ENCODE measurements at regions not wholly inside any gene's neighbourhood (a gene's known extent, or its start where the extent isn't known, plus 50 kb on each side); places are given as distances from the start of the nearest gene placed in this dataset.

- DNase-seq (ENCODE audit: low read depth in 2 of 2, low spot score in 1 of 2): no peak
Measured at GRCh38 chr6:139852488-139853140, 478.2 kb upstream of the CITED2 start.

DNA sequence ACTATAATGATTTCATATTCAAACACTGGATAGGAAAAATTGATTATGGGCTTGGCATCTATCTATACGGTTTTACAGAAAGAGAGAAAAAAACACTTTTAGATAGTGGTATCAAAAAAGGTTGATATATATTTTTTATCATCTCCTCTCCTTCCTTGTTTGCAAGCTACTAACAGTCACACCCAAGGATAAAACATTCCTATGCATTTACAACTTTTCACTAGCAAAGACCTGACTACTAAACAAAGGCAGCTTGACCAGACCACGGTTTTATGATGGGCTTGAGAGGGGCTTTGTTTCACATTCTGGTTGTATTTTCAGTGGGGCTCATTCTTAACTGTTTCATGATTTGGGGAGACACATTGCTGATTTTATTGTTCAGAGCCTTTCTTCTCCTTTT lies 477.6 kb upstream of the CITED2 start:
- DNase-seq (ENCODE audit: low read depth in 2 of 2, low spot score in 1 of 2): no peak

DNA sequence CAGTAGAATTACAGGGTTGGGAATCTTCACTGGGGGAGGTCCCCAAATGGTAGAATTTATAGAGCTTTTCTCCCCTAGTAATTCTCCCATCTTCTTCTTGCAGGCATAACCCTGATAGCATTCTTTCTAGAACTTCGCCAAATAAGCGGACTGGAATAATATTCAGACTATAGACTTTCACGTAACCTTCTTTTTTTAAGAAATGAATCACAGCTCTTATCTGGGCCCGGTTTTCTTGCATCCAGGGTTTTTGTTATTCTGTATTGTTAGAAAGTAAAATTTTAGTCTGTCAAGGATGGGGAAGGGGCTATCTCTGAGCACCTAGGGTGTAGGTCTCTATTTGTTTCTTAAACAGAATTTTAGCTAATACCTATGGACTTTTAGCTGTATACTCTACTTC lies 476.8 kb upstream of the CITED2 start:
- DNase-seq (ENCODE audit: low read depth in 2 of 2, low spot score in 1 of 2): no peak

GRCh38 chr6:139850512-139850911 lies 476.1 kb upstream of the CITED2 start:
- DNase-seq (ENCODE audit: low read depth in 2 of 2, low spot score in 1 of 2): no peak

- DNase-seq (ENCODE audit: low read depth in 2 of 2, low spot score in 1 of 2): no peak
Measured at GRCh38 chr6:139847457-139847813, 473.0 kb upstream of the CITED2 start.

GRCh38 chr6:139846538-139847456 lies 472.3 kb upstream of the CITED2 start:
- no peak for DNase-seq (ENCODE audit: low read depth in 2 of 2, low spot score in 1 of 2)

DNA sequence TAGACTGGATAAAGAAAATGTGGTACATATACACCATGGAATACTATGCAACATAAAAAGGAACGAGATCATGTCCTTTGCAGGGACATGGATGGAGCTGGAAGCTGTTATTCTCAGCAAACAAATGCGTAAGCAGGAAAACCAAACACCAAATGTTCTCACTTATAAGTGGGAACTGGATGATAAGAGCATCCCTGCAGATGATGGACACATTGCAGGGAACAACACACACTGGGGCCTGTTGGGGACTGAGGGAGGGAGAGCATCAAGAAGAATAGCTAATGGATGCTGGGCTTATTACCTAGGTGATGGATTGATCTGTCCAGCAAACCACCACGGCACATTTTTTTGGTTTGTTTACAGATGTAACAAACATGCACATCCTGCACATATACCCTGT lies 470.5 kb upstream of the CITED2 start:
- no peak for DNase-seq (ENCODE audit: low read depth in 2 of 2, low spot score in 1 of 2)

GRCh38 chr6:139841794-139842215 lies 467.4 kb upstream of the CITED2 start:
- no peak for DNase-seq (ENCODE audit: low read depth in 2 of 2, low spot score in 1 of 2)

- no peak for DNase-seq (ENCODE audit: low read depth in 2 of 2, low spot score in 1 of 2)
Measured at GRCh38 chr6:139839506-139840156, 465.2 kb upstream of the CITED2 start.

- DNase-seq (ENCODE audit: low read depth in 2 of 2, low spot score in 1 of 2): no peak
Measured at GRCh38 chr6:139834232-139834631, 459.8 kb upstream of the CITED2 start.

DNA sequence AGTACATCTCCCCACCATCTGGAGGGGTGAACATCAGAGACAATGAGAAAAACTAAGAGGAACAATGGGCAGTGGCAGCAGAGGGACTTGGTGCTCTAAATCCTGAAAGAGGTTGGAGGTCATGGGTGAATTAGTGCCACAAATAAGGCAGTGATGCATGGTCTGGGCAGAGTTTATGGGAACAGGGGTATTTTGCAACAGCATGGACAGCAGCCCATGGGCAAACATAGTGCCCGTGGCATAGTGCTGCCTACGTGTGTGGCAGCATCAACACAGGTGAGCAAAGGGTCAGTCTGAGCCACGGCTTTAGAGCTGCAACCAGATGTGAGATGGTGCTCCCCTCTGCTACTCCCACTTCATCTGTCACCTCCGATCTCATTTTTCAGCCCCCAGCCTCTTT lies 459.1 kb upstream of the CITED2 start:
- no peak for DNase-seq (ENCODE audit: low read depth in 2 of 2, low spot score in 1 of 2)

- DNase-seq (ENCODE audit: low read depth in 2 of 2, low spot score in 1 of 2): no peak
Measured at GRCh38 chr6:139832493-139833305, 458.3 kb upstream of the CITED2 start.

DNA sequence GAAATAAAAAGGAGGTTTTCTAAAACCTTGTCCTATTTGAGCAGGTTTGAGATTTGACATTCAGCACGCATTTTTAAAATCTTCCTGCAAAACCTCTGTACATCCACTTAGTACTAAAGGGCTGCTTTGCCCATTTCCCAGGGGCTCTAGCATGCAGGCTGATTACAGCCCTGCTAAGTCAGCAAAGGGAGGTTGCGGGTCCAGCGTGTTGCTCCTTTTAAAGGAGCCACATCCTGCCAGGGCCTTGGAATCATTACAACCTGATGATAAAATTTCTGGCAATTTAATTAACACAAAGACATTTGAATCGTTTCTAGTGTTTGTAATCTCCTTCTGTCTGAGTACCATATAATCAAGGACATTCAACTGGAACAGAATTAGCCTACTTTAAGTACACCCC lies 455.1 kb upstream of the CITED2 start:
- DNase-seq (ENCODE audit: low read depth in 2 of 2, low spot score in 1 of 2): no peak

DNA sequence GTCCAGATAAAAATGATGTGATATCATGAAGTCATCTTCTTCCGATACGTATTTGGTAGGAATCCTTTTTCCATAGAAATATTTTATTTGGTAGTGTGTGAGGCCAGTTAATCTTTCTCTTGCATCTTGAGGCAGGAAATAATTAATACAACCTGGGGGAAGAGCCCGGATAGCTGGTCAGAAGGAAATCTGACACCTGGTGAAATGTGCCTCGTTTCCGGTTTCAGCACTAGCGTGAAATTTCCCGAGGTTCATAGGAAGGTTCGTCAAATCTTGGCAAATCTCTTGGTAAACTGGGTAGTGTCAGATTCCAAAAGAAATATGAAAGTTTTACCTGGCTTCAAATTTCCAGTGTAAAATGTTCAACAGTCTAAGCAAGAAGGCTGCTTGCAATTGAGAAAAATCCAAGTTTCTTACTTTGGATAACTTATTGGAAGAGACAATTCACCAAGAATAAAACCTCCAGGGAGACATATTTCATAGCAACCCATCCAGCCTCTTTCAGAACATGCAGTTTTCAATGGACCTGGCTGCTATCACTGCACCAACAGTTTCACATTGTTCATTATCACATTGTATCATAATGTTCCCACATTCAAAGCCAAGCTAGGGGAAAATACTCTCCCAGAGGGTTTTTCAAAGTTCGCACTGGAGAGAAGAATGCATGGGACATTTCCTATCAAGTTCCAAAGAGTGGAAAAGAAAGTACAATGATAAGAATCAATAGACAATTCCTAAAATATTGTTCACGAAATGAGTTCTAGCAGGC lies 454.5 kb upstream of the CITED2 start:
- DNase-seq (ENCODE audit: low read depth in 2 of 2, low spot score in 1 of 2): no peak

DNA sequence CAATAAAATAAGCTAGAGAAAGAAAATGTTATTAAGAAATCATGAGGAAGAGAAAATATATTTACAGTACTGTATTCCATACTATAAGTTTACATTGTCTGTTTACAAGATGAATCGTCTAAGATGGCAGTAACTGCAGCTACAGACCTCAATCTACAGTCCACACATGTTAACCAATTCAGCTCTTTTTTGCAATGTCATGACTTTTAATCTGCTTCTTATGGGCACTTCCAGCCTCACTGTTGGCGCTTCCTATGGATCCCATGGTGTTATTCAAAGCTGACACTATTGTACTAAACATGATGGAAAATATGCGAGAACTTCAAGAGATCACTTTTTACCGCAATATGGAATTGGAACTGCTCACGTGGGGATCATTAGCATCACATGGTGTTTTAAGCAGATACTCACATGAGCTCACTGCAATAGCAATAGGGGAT lies 451.5 kb upstream of the CITED2 start:
- no peak for DNase-seq (ENCODE audit: low read depth in 2 of 2, low spot score in 1 of 2)

DNA sequence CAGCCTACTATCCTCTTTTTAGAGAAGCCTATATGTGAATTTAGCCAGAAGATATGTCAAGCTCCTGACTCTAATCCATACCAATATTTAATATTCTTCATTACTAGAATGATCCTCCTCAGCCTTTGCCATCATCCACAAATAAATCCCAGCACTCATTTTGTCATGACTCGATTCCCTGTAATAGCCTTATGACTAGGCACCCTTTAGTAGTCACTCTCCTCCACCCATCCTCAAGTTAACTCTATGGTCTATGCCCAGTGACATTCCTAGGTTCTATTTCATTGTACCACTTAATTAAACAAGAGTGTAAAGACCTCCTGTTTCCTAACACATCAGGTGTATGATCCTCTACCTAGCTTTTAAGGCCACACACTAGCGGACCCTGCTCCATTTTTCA lies 450.4 kb upstream of the CITED2 start:
- DNase-seq (ENCODE audit: low read depth in 2 of 2, low spot score in 1 of 2): no peak

DNA sequence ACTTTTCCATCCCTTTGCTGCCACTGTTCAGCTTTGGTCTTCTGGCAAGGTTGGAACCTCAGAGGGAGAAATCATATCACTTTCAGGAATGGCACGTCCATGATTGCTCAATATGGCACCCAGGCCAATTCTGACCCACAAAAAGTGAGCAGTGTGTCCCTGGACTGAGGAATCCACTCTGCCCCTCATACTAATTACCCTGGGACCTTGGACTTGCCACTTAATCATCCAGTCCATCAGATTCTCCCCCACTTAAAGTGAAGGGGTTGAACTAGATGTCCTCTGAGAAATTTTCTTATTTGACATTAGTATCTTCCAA lies 449.3 kb upstream of the CITED2 start:
- no peak for DNase-seq (ENCODE audit: low read depth in 2 of 2, low spot score in 1 of 2)

DNA sequence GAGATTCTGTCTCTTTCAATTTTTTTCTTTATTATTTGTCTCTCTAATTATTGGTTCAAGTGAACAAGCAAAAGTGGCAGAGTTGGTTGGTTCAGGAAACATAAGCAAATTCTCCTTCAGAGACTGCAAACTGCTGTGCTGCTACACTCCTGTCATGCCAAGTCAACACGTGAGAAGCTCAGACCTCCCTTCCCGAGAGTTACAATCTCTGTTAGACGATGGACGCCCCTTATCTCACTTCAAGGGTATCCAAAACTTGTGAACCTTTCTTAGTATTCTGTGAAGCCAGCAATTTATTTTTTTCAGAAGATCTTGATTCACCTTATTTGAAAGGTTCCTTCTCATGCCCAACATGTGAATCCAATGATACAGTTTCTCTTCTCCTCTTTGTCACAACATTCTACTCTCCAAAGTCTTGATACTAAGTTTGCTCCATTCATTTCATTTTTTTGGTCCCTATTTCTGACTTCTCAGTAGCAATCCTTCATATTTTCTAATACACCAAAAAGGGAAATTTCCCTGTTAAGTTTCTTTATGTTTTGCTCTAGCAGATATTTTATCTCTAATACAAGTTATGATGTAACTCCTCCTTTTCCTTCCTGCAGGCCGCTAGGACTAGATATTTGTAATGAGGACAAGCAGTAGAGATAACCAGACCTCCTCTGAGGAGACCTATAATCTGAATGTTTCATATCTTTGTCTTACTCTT lies 448.8 kb upstream of the CITED2 start:
- DNase-seq (ENCODE audit: low read depth in 2 of 2, low spot score in 1 of 2): no peak

DNA sequence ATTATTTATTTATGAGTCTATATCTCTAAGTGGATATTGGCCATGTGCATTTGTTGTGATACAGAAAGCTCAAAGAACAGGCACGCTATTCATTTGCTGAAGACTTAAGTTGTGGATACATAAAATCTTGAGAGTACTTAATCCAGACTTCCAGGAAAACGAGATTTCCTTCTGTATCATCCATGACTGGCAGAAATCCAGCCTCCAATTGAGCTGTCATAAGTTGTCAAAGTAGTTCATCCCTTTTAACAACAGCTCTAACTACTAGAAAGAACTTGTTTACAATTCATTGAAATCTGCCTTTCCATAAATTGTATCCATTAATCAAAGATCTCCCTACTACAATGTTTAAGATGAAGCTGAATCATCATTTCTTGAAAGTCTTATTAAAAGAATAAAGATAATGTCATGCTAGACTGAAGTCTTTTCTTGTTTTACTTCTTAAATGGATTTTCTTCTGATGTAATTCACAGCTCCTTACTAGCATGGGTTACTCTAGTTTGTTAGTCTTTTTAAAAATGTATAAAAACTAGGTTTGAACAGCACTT lies 447.3 kb upstream of the CITED2 start:
- no peak for DNase-seq (ENCODE audit: low read depth in 2 of 2, low spot score in 1 of 2)

DNA sequence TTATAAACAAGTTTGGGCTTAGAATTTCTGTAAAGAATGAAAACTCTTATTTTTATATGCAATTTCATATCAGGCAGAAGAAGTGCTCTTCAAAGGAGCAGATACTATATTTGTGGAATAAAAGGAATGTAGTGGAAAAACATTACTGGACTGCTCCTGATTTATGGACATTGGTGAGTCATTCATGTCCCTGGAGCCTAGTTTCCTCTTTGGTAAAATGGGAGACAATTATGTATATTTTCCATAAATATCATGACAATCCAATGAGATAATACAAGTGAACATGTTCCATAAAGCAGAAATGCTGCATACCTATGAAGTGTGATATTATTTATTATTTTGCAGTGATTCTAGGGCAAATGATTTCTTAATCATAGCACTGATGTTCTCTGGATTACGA lies 445.8 kb upstream of the CITED2 start:
- DNase-seq (ENCODE audit: low read depth in 2 of 2, low spot score in 1 of 2): no peak

Measured in stimulated activated CD8-positive, alpha-beta memory T cell treated with anti-CD3 and anti-CD28 coated beads, Interleukin-4, amount 100 ng/mL, for 4 hours (primary cell).